Femur (tissue), 1 donor: ENCODE measurements at regions not wholly inside any gene's neighbourhood (a gene's known extent, or its start where the extent isn't known, plus 50 kb on each side); places are given as distances from the start of the nearest gene placed in this dataset.
"Not testable (repeated sequence)": the region's sequence is repeated elsewhere in the genome, so short reads cannot be mapped to it uniquely, and the experiment has no call there.

Experiments used
- DNase-seq: peaks from one replicate; pipeline ENCODE4 v3.0.0-alpha.2; 2017

GRCh38 chrX:125378205-125378604, 58.5 kb downstream of the TEX13C start:
- no peak for DNase-seq

DNA sequence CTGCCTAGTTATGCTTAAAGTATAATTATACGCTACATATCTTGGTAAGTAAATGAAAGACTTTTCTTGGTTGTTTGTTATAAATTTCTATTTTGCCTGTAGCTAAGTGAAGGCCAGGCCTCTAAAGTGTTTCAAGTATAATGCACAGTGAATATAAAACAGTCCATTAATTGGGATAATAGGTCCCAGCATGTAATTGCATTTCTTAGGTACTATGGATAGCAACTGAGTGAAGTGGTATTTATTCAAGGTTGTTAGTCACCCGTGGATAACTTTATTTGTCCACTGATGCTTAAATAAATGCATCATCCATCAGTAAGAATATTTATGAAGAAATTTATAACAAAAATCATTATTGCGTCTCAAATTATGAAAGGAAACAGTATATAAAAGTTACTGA, 59.1 kb downstream of the TEX13C start:
- DNase-seq, result no peak

DNA sequence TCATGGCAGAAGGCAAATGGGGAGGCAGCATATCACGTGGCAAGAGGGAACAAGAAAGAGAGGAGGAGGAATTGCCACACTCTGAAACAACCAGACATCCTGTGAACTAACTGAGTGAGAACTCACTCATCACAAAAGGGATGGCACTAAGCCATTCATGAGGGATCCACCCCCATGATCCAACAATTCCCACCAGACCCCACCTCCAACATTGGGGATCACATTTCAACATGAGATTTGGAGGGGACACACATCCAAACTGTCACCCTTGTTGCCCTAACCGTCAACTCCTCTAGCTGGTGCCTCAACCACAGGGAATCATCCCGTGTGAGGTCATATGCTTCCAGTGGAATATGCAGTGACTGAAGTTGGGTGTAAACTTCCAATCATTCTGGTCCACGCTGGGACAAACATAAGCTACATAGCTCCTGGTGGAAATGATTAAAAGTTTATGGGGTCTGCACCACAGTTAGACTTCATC, 62.5 kb downstream of the TEX13C start:
- no peak for DNase-seq

GRCh38 chrX:125382889-125383288, 63.2 kb downstream of the TEX13C start:
- DNase-seq, result no peak

- DNase-seq, result no peak
These were observed 65.2 kb downstream of the TEX13C start for GRCh38 chrX:125384867-125385266.

GRCh38 chrX:125387945-125388344, 68.3 kb downstream of the TEX13C start:
- no peak for DNase-seq

GRCh38 chrX:125394449-125394848, 74.8 kb downstream of the TEX13C start:
- no peak for DNase-seq

GRCh38 chrX:125395626-125396025, 76.0 kb downstream of the TEX13C start:
- no peak for DNase-seq

DNA sequence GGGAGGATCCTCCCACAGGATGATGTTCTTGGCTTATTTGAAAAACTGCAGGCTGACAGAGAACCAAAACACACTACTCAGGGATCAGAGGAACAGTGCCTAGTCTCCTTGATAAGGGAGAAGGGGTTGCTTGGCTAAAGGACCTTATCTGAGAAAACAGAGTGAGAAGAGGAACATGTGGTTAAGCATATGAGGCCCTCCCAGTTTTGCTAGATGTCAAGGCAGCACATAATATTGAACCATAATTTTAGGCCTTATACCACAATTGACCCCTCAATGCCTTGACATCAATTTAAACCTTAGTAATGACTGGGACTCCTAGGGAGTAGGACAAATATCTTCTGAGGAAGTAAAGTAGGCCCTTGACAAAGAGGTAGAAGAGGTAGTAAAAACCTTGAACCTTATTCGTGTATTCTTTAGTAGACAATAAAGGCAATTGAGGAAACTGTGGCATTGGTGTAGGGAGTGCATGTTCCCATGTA, 79.3 kb downstream of the TEX13C start:
- no peak for DNase-seq

GRCh38 chrX:125402807-125403206, 83.1 kb downstream of the TEX13C start:
- no peak for DNase-seq

- no peak for DNase-seq
These were observed 85.0 kb downstream of the TEX13C start for GRCh38 chrX:125404667-125405160.

DNA sequence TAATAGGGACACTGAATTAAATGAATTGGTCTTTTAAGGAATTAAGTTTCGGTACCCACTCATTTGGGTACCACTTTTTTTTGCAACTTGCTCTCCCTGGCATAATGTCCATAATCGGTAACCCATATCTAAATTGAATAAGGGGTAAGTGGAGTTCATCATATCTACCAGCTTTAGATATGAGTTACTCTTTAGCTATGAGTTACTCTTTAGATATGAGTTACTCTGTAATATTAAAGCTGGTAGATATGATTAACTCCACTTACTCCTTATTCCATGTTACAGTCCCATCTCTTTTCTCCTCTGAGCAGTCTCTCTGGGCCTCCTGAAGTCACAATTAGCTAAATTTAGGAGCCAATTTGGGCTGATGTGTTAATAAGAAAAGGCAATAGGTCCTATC, 85.7 kb downstream of the TEX13C start:
- no peak for DNase-seq

DNA sequence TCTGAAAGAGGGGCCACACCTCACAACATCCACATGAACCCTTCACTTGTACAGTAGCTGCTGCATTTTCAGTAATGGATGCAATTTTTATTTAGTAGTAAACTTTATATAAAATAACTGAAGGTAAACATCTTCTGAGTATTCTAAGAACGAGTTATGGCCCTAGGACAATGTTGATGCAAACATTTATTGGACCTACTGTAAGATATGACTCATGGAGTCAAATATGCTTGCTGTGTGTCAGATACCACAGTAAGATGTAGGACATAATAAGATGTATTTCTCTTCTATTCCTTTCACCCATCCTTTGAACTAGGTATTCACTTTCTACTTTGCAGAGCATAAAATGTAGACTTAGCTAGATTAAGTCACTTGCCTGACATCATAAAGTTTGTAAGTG, 87.6 kb downstream of the TEX13C start:
- DNase-seq, result no peak

DNA sequence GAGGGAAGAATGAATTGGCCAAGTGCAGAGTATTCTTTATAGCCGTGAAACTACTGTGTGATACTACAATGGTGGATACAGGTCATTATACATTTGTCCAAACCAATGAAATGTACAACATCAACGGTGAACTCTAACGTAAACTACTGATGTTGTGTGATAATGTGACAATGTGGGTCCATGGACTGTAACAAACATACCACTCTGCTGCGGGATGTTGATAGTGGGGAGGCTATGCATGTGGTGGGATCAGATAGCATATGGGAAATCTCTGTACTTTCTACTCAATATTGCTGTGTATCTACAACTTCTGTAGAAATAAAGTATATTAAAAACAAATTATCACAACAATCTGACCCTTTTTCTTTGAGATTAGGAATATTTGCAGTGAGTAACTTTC, 101.1 kb downstream of the TEX13C start:
- DNase-seq, result no peak

DNA sequence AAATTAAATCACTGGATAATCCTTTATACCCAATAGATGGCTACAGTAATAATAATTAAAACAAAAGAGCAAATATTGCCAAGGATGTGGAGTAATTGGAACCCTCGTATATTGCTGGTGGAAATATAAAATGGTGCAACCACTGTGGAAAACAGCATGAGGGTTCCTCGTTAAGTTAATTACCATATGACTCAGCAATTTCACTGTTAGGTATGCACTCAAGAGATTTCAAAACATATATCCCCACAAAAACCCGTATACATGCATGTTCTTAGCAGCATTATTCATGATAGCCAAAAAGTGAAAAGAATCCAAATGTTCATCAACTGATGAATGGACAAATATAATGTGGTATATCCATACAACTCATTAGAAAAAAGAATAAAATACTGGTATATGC, 103.3 kb downstream of the TEX13C start:
- DNase-seq, result no peak

- no peak for DNase-seq
These were observed 104.9 kb downstream of the TEX13C start for GRCh38 chrX:125424536-125424935.

DNA sequence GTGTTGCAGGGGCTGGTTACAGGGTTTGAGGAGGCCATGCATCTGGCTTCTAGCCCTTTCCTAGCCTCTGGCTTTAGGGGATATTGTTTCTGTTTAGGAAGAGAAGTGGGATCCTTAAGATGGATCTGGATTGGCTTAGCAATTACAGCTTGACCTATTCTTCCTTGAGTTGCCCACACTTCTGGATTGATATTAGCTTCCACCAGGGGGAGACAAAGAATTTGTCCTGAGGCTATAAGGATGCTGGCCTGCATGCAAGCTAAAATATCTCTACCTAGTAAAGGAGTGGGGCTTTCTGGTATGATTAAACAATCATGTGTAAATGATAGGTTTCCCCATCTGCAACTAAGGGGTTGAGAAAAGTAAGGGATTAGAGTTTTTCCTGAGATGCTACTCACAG, 117.2 kb downstream of the TEX13C start:
- no peak for DNase-seq

DNA sequence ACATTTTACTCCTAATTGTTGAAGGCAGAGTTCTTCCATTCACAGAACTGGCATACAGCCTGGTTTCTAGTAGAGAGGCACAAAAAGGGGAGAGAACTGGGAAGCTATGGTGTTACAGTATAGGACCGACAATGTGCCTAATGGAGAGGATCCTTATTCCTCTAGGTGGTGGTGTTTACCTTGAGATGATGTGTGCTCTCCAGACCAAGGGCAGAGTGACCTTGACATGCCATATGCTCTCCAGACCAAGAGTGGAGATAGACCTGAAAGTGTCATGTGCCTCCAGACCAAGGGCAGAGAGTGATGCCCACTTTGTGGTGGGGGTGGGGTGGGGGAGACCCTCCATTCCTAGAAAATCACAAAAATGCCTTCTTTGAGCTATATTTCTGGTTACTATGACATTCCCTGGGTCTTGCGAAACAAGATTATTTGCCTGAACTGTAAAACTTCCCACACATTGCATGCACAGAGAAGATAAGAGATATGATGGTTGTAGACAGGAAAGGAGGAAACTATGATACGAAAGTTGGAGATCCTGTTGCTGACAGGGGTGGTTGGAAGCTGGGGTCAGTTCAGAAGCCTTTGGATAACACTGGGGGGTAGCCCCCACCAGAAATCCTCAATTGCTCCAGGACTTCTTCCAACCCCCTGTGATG, 119.7 kb downstream of the TEX13C start:
- DNase-seq, result no peak

- DNase-seq, result no peak
These were observed 125.0 kb downstream of the TEX13C start for GRCh38 chrX:125444659-125445058.

DNA sequence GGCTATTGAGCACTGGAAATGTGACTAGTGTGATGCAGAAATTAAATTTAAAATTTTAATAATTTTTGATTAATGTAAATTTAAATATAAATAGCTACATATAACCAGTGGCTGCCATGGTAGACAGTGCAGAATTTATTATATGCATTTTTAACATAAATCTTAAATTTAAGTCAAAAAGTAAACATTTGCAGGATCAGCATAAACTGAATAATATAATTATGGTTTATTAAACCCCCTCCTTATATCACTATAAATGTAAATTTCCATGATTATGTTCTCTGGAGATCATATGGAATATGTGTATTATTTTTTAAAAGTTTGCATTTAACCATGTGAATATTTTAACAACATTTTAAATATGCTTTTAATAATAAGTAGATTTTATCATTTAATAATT, 155.8 kb downstream of the TEX13C start:
- no peak for DNase-seq

GRCh38 chrX:125492439-125492838, 172.8 kb downstream of the TEX13C start:
- DNase-seq, result no peak

GRCh38 chrX:125493004-125493403, 173.3 kb downstream of the TEX13C start:
- DNase-seq, result not testable (repeated sequence)

DNA sequence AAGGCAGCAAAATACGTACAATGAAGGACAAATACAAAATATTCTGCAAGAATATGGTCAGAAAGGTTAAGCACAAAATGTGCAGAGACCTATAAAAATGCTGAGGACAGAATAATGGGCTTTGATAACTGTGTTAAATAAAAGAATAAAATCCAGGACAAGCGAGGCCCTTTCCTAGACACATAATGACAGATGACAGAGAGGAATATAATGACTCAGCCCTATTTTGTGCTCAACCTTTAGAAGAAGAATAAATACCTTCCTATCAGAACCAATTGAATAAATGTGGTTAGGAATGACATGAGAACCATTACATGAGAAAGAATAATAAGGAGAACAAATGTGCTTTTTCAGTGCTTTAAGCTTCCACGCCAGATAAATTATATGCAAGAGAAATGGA, 178.0 kb downstream of the TEX13C start:
- DNase-seq, result no peak

DNA sequence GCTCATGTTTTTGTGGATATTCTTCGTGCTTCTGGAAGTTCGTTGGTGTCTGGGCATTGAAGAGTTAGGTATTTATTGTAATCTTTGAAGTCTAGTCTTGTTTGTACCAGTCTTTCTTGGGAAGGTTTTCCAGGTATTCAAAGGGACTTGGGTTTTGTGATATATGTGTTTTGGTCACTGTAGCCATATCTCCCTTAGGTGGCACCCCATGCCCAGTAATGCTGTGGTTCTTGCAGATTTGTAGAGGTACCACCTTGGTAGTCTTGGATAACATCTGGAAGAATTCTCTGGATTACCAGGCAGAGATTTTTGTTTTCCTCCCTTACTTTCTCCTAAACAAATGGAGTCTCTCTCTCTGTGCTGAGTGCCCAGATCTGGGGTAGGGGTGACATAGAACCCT, 184.1 kb downstream of the TEX13C start:
- DNase-seq, result no peak

- DNase-seq, result no peak
These were observed 185.5 kb downstream of the TEX13C start for GRCh38 chrX:125505207-125505606.
